Stimulated activated CD4-positive, alpha-beta T cell treated with anti-CD3 and anti-CD28 coated beads, Interleukin-2, amount 100 ng/mL, for 48 hours (primary cell): ENCODE measurements at regions not wholly inside any gene's neighbourhood (a gene's known extent, or its start where the extent isn't known, plus 50 kb on each side); places are given as distances from the start of the nearest gene placed in this dataset.

Experiments used
- DNase-seq, 2 donors: peaks; one replicate each; pipeline ENCODE4 v3.0.0-alpha.2; 2020

GRCh38 chr15:61798631-61799030 lies 261.6 kb downstream of the VPS13C start:
- DNase-seq: no peak

- DNase-seq: no peak
These were observed 264.2 kb downstream of the VPS13C start for GRCh38 chr15:61796056-61796455.

- no peak for DNase-seq
These were observed 265.4 kb downstream of the VPS13C start for GRCh38 chr15:61794881-61795280.

- DNase-seq: no peak
These were observed 266.0 kb downstream of the VPS13C start for GRCh38 chr15:61794276-61794675.

GRCh38 chr15:61784734-61785133 lies 275.5 kb downstream of the VPS13C start:
- DNase-seq: no peak

GRCh38 chr15:61780278-61780980 lies 279.8 kb downstream of the VPS13C start:
- no peak for DNase-seq

GRCh38 chr15:61777689-61778088 lies 282.6 kb downstream of the VPS13C start:
- DNase-seq: no peak

GRCh38 chr15:61769557-61769956 lies 290.7 kb downstream of the VPS13C start:
- no peak for DNase-seq

- no peak for DNase-seq
These were observed 292.1 kb downstream of the VPS13C start for GRCh38 chr15:61768131-61768530.

- no peak for DNase-seq
These were observed 295.3 kb downstream of the VPS13C start for GRCh38 chr15:61764981-61765380.

- DNase-seq: no peak
These were observed 296.1 kb downstream of the VPS13C start for GRCh38 chr15:61764141-61764540.

- no peak for DNase-seq
These were observed 297.6 kb downstream of the VPS13C start for GRCh38 chr15:61762676-61763075.

- DNase-seq: no peak
These were observed 300.6 kb downstream of the VPS13C start for GRCh38 chr15:61759639-61760038.

GRCh38 chr15:61756071-61756820 lies 304.0 kb downstream of the VPS13C start:
- no peak for DNase-seq

- DNase-seq: no peak
These were observed 304.8 kb downstream of the VPS13C start for GRCh38 chr15:61755467-61755866.

- DNase-seq: no peak
These were observed 307.1 kb downstream of the VPS13C start for GRCh38 chr15:61753018-61753710.

GRCh38 chr15:61752001-61752400 lies 308.2 kb downstream of the VPS13C start:
- DNase-seq: no peak

GRCh38 chr15:61750271-61751084 lies 309.8 kb downstream of the VPS13C start:
- DNase-seq: no peak

GRCh38 chr15:61749169-61749568 lies 311.1 kb downstream of the VPS13C start:
- DNase-seq: no peak

GRCh38 chr15:61748529-61748928 lies 311.7 kb downstream of the VPS13C start:
- DNase-seq: no peak

GRCh38 chr15:61746589-61746988 lies 313.7 kb downstream of the VPS13C start:
- no peak for DNase-seq

- DNase-seq: no peak
These were observed 316.8 kb downstream of the VPS13C start for GRCh38 chr15:61743345-61743909.

- no peak for DNase-seq
These were observed 317.7 kb downstream of the VPS13C start for GRCh38 chr15:61742591-61742990.
